Middle frontal gyrus (tissue), 1 donor: ENCODE measurements at regions not wholly inside any gene's neighbourhood (a gene's known extent, or its start where the extent isn't known, plus 50 kb on each side); places are given as distances from the start of the nearest gene placed in this dataset.

Experiments used
- DNase-seq: peaks from one replicate; pipeline ENCODE4 v3.0.0-alpha.2; 2015; ENCODE audit warnings: low spot score; ENCODE audit errors: extremely low spot score

DNA sequence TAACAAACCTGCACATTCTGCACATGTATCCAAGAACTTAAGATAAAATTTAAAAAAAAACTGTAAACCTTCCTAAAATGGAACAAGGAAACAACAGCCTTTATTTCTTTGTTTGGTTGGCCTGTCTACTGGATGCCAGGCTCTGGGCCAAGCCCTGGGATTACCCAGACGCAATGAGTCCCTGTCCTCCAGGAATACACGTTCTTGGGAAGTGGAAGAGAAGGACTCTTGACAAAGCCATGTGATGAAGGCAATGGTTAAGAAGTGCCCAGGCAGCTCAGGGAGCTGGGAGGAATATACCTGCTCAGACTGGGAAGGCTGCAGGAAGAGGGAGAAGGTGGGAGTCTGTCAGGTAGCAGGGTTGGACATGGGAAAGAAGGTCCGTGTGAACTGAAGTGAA lies 115.4 kb downstream of the AXIN2 start:
- no peak for DNase-seq

DNA sequence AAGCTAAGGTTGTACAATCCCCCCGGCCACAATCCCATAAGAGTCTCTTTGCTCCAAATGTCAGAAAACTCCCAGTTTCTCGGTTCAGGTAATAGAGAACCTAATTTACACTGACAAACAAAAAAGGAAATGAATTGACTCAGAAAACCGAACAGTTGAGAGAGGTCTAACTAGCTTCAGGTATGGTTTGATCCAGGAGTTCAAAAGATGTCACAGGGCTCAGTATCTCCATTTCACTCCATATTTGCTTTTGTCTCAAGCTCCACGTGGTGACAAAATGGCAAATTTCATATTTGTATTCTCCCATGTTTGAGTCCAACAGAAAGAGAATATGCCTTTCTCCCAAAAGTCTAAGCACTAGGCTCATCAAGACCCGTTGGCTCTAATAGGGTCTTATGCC lies 117.4 kb downstream of the AXIN2 start:
- DNase-seq = no peak

DNA sequence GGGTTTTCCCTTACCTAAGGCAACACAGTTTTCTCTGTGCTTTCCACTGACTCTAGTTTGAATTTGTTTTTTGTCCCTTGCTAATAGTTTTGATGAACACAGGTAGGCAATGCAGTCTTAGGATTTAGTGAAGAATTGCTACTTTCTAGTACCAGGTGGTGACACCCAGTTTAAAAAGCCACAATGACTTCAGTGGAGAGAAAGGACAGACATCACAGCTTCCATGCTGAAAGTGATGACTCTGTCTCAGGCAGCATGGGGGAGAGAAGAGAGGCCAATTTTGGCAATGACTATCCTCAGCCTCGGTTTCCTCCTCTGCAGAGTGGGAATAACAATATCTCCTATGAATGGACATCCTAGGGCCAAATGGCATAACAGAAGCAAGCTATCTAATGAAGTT lies 118.8 kb downstream of the AXIN2 start:
- no peak for DNase-seq

DNA sequence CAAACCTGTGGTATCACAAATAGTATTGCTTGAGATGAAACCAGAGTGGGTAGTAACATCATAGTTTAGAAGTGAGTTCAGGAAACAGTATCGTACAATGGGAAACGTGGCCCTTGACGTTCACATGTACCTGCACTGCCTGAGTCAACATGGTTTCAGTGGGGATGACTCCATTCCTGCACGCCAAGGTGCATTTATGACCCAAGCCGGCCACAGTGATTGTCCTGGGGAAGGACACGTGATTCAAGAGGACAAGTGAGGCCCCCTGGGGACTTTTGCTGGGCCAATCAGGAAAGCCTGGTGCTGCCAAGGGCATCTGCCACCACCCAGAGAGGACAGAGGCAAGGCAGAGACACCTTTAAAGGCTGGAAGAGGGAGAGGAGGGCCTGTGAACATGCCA lies 119.2 kb downstream of the AXIN2 start:
- DNase-seq = no peak

DNA sequence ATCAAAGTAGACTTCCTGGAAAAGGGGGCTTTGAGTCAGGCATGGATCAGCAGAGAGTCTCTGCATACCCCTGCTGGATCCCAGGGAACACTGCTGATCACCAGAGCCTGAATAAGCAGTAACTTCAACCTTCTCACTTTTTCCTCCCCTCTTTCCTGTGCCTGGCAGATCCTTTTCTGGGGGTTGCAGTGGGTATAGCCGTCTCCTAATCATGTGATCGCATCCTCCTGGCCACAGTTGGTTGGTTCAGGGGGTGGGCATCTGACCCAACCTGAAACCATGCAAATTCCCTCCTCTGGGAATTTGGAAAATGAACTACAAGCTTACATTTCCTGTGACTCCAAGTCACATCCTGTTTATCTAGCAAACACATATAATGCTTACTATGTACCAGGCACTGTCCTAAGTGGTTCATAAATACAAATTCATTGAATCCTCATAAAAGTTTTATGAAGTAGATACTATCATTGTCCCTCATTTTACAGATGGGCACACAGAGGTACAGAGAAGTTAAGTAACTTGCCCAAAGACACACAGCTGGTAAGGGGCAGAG lies 120.3 kb downstream of the AXIN2 start:
- DNase-seq = no peak

DNA sequence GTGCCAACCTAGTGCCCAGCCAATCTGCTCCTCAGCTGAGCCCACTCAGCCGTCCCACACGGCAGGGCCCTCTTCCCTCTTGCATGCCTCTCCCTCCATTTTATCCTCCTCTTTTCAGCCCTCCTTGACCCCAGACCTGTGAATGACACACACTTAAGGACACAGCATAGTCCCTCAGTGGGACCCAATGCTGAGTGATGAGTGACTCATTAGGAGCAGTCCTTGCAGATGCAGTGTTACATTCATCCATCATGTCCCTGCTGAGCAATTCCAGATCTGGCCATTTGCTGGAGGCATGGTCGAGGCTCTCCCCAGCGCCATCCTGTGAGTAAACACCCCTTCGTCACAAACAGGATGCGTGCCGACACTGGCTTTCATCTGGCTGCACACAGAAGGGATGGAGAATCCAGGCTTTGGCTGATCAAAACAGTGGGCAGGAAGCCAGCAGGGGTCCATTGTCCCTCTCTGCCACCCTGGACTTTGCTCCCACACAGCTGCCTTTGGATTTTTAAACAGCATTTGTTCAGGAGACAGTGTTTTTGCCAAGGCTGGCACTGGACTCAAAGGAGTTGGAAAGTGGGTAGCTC lies 122.6 kb downstream of the AXIN2 start:
- DNase-seq = no peak

DNA sequence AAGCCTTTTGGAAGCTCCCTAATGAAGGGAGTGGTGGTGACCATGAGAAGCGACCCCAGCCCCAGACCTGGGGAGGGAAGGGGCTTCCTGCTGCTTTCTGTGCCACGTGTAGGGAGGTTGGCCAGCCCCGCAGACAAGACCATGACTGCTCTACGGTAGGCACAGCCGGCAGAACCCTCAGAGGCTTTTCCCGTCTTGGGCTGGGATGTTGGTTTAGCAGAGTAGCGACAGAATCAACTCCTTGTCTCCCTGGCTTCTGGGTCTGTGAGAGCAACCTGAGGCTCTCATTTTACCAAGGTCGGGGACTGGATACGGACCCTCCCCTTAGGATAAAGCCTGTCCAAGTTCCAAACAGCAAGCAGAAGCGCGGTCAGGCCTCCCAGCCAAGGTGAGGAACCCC lies 123.3 kb downstream of the AXIN2 start:
- no peak for DNase-seq

DNA sequence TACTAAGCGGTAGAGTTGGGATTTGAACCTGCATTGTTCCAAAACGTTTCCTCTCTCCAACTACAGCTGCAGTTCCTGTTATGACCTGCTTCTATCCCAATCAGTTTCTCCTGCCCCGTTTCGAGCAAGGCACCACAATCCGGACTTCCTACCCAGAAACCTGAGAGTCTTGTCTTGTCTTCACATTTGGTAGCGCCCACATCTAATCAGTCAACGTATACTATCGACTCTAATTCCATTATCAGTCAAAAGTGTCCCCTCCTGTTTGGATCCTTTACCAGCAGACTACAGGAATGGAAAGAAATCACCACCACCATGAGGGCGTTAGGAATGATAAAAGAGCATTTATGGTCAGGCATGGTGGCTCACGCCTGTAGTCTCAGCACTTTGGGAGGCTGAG lies 124.6 kb downstream of the AXIN2 start:
- no peak for DNase-seq

DNA sequence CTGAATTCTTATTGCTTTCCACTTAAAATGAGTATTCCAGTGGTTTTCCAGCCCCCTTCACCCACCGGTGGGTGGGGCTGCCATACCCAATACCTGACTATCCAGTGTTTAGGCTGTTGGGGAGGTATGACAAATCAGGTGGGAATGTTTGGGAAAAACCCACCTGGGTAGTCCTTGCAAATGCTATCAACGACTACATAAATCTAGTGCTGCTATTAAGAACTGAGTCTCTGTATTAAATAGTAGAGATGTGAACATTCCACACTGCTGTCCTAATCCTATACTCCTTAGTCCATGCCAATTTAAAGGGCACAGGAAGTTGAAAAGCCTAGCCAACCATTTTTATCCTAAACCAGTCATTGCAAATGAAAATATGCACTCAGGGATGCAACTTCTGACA lies 126.6 kb downstream of the AXIN2 start:
- no peak for DNase-seq

DNA sequence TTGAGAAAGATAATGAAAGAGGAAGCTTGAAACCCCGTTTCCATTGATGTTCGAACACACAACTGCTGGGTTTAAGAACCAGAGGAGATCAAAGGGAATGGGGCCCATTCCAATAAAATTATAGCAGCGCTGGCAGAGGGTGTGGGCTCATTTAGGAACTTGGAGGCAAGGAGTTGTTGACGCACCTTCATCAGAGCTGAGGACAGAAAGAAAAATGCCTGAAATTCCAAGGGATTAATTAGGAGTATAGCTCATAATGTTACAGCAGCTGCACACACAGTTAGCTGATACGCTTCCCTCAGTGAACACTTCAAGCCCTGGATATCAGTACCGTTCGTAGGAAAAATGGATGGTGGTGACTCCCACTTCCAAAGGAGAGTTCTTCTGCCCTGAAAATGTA lies 127.2 kb downstream of the AXIN2 start:
- no peak for DNase-seq

DNA sequence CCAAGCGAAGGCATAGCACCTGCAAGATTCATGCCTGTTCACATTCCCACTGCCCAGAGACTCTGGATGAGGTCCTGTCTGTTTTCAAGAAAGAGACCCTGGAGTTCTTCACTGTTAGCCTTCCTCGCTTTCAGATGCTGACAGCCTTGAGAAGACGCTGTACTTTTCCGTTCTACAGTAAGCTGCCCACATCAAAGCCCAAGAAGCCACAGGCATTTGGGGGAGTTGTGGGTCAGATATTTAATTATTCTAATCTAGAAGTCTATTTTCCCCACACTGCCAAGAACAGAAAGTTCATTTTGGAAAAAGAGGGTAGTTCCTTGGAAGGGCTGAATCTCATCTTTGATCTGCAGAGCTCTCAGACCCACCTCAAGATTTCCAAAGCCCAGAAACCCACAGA lies 127.9 kb downstream of the AXIN2 start:
- DNase-seq = no peak

DNA sequence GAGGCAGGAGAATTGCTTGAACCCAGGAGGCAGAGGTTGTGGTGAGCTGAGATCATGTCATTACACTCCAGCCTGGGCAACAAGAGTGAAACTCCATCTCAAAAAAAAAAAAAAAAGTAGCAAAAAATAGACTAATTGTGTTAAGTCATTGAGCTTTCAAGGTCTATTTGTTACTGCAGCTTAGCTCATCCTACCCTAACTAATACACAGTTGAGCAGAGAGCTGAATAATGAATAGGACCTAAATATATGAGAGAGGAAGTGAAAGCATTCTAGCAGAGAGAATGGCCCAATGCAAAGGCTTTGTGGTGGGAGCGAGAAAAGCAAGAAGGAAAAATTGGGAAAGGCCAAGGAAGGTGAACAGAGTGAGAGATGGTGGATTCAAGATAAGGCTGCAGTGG lies 128.3 kb downstream of the AXIN2 start:
- DNase-seq = no peak

DNA sequence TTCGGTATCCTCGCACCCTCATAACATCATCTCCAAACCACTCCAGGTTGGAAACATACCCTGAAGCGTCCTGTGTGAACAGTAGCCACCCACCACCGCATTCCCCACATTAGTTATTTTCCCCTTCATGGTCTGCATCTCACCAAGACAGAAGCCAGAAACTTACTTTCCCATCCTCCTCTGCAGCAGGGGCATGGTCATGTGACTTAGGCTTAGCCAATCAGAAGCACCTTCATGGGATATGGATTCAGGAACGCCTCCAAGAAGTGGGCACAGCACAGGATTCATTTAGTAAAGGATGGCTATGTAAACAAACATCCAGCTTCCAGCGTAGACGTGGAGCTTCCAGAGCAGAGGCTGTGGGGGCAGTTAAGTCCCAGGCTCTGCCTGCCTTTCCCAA lies 130.3 kb downstream of the AXIN2 start:
- no peak for DNase-seq

DNA sequence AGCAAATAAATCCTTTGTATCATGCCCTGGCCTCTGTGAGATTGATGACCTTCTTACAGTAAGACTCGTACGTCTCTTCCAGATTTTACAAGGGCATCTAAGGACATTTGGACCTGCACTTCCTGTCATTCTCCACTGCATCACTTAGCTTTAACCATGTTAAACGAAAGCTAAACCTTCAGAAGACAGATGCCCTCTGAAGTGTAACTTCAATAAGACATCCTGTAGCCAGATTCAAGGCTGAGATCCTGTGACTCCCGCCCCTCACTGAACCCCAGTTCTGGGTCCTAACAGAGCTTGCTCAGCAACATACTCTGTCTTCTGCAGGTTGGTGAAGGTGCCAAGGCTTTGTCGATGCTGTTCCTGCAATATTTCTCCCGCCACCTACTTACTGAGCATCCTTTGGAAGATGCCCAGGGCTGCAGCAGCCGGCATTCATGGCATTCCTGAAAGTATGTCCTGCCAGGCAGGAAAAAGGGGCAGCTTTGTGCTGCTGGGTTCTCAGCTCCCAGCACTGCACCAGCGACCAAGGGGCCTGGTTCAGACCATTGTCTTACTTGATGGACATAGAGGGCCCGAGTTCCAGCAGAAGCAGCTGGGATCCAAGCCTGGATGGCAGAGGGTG lies 131.1 kb downstream of the AXIN2 start:
- no peak for DNase-seq

DNA sequence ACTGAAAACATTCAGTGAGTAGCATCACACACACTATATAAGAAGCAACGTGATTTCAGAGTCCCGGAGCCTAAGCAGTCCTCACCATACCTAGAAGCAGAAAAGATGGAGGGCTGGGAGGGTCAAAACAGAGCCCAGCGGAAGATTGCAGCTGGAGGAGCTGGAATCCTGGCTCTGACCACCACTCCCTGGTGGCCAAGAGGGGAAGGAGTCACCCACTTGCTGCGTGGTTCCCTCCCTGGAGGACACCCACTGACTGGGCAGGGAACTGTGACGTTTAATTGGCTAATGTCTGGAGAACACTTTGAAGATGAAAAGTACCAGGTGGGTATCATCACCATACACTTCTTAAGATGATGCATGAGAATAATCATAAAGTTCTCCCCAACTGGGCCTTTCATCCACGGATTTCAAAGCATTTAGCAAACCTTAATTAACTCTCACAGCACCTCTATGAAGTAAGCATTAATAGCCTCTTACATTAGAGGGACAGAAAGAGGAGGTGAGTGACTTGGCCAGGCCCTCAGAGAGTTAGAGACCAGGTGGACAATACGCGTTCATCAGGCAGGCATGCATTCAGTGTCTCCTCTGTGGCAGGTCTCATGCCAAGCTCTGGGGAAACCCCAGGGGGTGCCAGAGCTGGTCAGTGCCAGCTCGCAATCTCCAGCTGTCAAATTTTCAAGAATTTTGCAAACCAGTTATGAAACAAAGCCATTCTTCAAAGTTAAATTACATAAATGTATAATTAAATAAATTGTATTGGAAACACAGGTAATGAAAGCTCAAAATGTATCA lies 137.9 kb downstream of the AXIN2 start:
- DNase-seq = no peak

DNA sequence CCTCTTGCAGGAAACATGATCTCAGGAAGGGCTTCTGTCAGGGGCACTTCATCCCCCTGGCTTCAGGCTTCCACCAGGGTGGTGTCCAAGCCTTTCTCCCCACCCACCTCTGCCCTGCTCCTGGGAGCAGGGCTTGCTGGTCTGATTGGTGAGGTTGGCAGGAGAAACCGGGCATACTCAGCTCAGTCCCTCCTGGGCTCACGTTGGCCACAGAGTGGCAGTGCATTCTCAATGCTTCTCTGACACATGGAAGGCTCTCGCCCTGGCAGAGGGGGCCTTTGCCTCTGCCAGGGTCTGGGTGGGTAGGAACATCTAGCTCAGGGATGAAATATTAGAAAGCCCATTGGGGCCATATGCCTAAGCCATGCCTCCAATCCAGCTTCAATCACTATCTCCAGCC lies 142.8 kb downstream of the AXIN2 start:
- DNase-seq = no peak

DNA sequence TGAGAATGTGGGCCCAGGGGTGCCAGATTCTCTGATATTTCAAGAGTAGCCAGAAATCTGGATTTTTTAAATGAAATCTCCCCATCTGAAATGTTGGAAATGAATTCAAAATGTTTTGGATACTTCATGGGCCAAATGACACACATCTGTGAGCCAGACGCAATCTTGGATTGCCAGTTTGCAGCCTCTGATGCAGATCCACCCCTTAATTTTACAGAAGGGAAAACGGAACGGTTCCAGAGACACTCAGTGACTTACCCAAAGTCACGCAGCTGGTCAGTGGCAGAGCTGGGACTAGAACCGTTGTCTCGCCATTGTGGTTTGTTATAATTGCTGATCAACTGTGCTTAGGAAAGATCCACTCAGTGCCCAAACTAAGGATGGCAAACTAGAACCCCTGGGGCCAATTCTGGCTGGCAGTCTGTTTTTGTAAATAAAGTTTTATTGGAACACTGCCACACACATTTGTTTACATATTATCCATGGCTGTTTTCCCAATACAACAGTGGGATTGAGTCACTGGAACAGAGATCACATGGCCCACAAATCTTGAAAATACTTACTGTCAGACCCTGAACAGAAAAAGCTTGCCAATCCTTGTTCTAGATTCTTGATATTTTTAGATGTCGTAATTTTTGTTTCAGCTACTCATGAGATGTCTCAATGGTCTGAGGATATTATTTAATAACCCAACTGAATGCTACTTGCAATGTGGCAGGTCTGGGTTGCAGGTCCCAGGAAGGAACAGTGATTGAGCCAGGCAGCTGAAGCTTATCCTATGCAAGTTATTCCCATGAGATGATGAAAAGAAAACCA lies 143.8 kb downstream of the AXIN2 start:
- no peak for DNase-seq

DNA sequence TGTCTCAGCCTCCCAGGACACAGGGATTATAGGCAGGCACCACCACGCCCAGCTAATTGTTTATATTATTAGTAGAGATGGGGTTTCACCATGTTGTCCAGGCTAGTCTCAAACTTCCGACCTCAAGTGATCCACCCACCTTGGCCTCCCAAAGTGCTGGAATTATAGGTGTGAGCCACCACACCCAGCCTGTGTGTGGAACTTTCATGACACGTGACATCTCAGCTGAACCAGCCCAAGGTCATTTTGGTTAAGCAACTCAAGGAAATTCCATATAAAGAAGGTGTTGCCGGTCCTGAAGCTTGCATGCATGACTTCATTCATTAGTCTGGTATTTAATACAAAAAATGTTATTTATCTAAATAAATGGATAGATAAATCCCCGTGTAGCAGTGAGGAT lies 145.5 kb downstream of the AXIN2 start:
- DNase-seq = no peak

DNA sequence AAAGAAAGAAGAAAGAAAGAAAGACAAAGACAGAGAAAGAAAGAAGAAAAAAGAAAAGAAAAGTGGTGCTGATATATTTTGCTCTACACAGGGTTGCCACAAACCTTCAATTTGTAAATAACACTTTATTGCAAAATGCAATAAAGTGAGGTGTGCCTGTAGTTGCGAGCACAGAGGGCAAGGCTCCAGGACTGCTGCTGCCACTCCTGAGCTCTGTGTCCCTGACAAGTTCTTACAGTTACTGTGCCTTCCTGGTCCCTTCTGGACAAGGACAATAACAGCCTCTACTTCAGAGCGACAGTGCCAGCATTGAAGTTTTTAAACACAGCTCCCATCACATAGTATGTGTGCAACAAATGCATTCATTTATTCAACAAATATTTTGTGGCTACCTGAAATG lies 148.1 kb downstream of the AXIN2 start:
- DNase-seq = no peak

DNA sequence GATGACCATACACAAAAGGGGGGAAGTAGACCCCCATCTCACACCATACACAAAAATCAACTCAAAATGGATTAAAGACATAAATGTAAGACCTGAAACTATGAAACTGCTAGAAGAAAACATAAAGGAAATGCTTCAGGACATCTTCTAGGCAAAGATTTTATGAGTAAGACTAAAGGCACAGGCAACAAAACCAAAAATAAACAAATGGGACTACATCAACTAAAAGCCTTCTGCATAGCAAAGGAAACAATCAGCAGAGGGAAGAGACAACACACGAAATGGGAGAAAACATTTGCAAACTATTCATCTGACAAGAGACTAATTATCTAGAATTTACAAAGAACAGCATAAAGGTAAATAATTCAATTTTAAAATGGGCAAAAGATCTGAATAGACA lies 152.1 kb downstream of the AXIN2 start:
- no peak for DNase-seq

DNA sequence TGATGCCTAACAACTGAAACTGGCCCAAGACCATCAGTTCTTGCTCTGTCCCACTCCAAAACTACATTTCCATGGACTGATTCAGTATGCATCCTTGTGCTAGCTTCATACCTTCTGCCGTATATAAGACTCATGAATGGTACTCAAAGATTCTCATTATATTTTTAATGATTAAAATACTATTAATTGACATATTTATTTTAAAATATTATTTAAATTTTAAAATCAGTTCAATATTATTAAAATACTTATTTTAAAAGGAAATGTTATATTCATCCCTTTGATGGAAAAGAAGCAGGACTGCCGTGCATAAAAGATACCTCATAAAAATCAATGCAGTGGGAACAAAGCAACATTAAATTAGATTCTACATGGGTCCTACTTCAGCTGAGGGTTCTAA lies 153.4 kb downstream of the AXIN2 start:
- DNase-seq = no peak

DNA sequence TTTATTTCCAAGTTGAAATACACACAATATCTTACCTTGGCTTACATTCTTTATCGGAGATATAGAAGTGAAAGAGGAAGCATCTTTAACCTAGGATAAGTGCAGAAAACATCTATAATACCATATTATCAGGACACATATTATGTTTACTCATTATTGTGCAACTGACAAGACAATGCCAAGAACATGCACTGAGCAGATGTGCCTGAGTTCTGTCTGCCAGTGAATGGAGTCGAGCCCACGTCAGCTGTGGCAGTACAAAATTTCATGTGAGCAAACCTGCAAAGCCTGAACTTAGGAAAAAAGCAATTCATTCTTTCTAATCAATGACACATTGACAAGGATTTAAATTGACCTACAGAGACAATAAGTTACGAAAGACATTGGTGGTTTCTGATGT lies 154.4 kb downstream of the AXIN2 start:
- DNase-seq = no peak
